ENCODE measurements at regions not wholly inside any gene's neighbourhood (a gene's known extent, or its start where the extent isn't known, plus 50 kb on each side); places are given as distances from the start of the nearest gene placed in this dataset.

DNA sequence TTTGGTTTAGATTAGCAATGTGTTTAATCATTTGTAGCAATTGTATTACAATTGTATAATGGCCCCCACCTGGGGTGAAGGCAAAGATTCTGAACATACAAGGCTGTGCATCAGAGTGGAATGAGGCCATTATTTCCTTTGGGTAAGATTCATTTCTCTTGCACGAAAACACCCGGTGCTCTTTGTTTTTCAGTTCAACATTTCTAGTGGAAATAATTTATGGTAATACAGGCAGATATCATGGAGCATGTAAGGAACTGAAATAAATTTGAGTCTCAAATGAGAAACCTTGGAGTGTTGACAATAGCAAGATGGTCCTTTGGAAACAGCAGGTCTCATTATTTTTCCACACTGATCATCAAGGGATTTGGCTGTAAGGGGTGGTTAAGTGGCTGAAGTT, 475.9 kb downstream of the GABRG2 start:
- H3K4me1 ChIP-seq (replicated peaks in 1 of 2): no peaks in the 10 kb centered on the region
- peaks cover 0 to 4% (median 0%) of the 10 kb centered on the region in 3 donors for H3K9me3 ChIP-seq (replicated peaks in 1 of 3)
- H3K27me3 ChIP-seq: no peaks in the 10 kb centered on the region
- DNase-seq: no peak
- intact Hi-C loops (cut with DNase I): no loop called here
- no peak overlapping the region for H3K4me3 ChIP-seq
- TF ChIP-seq POLR2A (IDR thresholded peaks at IDR 0.05): no peak
- TF ChIP-seq, protein P1, sequence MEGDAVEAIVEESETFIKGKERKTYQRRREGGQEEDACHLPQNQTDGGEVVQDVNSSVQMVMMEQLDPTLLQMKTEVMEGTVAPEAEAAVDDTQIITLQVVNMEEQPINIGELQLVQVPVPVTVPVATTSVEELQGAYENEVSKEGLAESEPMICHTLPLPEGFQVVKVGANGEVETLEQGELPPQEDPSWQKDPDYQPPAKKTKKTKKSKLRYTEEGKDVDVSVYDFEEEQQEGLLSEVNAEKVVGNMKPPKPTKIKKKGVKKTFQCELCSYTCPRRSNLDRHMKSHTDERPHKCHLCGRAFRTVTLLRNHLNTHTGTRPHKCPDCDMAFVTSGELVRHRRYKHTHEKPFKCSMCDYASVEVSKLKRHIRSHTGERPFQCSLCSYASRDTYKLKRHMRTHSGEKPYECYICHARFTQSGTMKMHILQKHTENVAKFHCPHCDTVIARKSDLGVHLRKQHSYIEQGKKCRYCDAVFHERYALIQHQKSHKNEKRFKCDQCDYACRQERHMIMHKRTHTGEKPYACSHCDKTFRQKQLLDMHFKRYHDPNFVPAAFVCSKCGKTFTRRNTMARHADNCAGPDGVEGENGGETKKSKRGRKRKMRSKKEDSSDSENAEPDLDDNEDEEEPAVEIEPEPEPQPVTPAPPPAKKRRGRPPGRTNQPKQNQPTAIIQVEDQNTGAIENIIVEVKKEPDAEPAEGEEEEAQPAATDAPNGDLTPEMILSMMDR (IDR thresholded peaks at IDR 0.05): no peak
- no peak overlapping the region for H3K27ac ChIP-seq
- no peaks in the 10 kb centered on the region for H3K36me3 ChIP-seq (replicated peaks in 1 of 2)
- 16 to 41% (median 29%) methylated on average over 2 of the region's 2 CpGs for WGBS, 4 donors

GRCh38 chr5:162544905-162545304, 477.3 kb downstream of the GABRG2 start:
- Histone ChIP-seq H3K36me3 (replicated peaks in 1 of 2) (no peaks in the 10 kb centered on the region), H3K4me1 (replicated peaks in 1 of 2) (no peaks in the 10 kb centered on the region), H3K27ac (no peak overlapping the region), H3K9me3 (replicated peaks in 1 of 3) (peaks cover 0 to 4% (median 0%) of the 10 kb centered on the region in 3 donors), H3K4me3 (no peak overlapping the region), H3K27me3 (no peaks in the 10 kb centered on the region)
- no peak for TF ChIP-seq POLR2A (IDR thresholded peaks at IDR 0.05)
- TF ChIP-seq, protein P1 (IDR thresholded peaks at IDR 0.05): no peak
- no peak for DNase-seq
- WGBS, 4 donors: 74 to 83% (median 79%) methylated on average over 2 of the region's 2 CpGs
- intact Hi-C loops (cut with DNase I): no loop called here

GRCh38 chr5:162550236-162550635, 482.7 kb downstream of the GABRG2 start:
- intact Hi-C loops (cut with DNase I): no loop called here
- H3K9me3 ChIP-seq (replicated peaks in 1 of 3): peaks cover 0 to 4% (median 0%) of the 10 kb centered on the region in 3 donors
- no peak for DNase-seq
- 73 to 85% (median 82%) methylated on average over 13 of the region's 13 CpGs for WGBS, 4 donors
- H3K27ac ChIP-seq: no peak overlapping the region
- no peaks in the 10 kb centered on the region for H3K4me1 ChIP-seq (replicated peaks in 1 of 2)
- H3K27me3 ChIP-seq: no peaks in the 10 kb centered on the region
- no peak for TF ChIP-seq POLR2A (IDR thresholded peaks at IDR 0.05)
- TF ChIP-seq, protein P1 (IDR thresholded peaks at IDR 0.05): no peak
- H3K4me3 ChIP-seq: no peak overlapping the region
- H3K36me3 ChIP-seq (replicated peaks in 1 of 2): no peaks in the 10 kb centered on the region

- TF ChIP-seq, protein P1 (IDR thresholded peaks at IDR 0.05): no peak
- TF ChIP-seq POLR2A (IDR thresholded peaks at IDR 0.05): no peak
- H3K4me1 ChIP-seq (replicated peaks in 1 of 2): no peaks in the 10 kb centered on the region
- H3K36me3 ChIP-seq (replicated peaks in 1 of 2): no peaks in the 10 kb centered on the region
- no peak for DNase-seq
- WGBS, 4 donors: 80 to 91% (median 86%) methylated on average over 6 of the region's 6 CpGs
- H3K27ac ChIP-seq: no peak overlapping the region
- H3K4me3 ChIP-seq: no peak overlapping the region
- no peaks in the 10 kb centered on the region for H3K9me3 ChIP-seq (replicated peaks in 1 of 3)
- H3K27me3 ChIP-seq: no peaks in the 10 kb centered on the region
- intact Hi-C loops (cut with DNase I): no loop called here
Observed at GRCh38 chr5:162558120-162558519, 490.5 kb downstream of the GABRG2 start.

Data from adrenal gland (tissue), 9 donors.